ENCODE measurements at regions not wholly inside any gene's neighbourhood (a gene's known extent, or its start where the extent isn't known, plus 50 kb on each side); places are given as distances from the start of the nearest gene placed in this dataset.

- no peaks in the 10 kb centered on the region for H3F3A ChIP-seq (ENCODE audit: low read depth)
- no peaks in the 10 kb centered on the region for H3K4me1 ChIP-seq (ENCODE audit: insufficient read depth, low read length, poor library complexity, severe bottlenecking)
- no peaks in the 10 kb centered on the region for H3K9me2 ChIP-seq (replicated peaks; ENCODE audit: low read depth, low read length)
- H3K9me3 ChIP-seq (ENCODE audit: insufficient read depth, low read depth, low read length), result no peaks in the 10 kb centered on the region
- H3K9ac ChIP-seq (ENCODE audit: low read depth, low read length, poor library complexity, severe bottlenecking), result no peak overlapping the region
- TF ChIP-seq CTCF (conservative IDR thresholded peaks at IDR 0.05; ENCODE audit: low read length) (no peak), EZH2phosphoT487 (IDR thresholded peaks at IDR 0.05; ENCODE audit: borderline replicate concordance) (no peak)
- H3K4me2 ChIP-seq (ENCODE audit: low read depth, low read length, poor library complexity, severe bottlenecking), result no peak overlapping the region
- H4K20me1 ChIP-seq (ENCODE audit: insufficient read depth, low read length, poor library complexity, severe bottlenecking), result no peaks in the 10 kb centered on the region
- H3K79me2 ChIP-seq (ENCODE audit: insufficient read depth, low read length), result no peaks in the 10 kb centered on the region
- H3K36me3 ChIP-seq (ENCODE audit: insufficient read depth, low read length), result no peaks in the 10 kb centered on the region
- no peaks in the 10 kb centered on the region for H3K27me3 ChIP-seq (ENCODE audit: insufficient read depth, low read length, poor library complexity, severe bottlenecking)
- no peak overlapping the region for H2AFZ ChIP-seq (ENCODE audit: low read length)
- no peak overlapping the region for H3K4me3 ChIP-seq (ENCODE audit: low read length, poor library complexity, severe bottlenecking)
Measured at GRCh38 chr20:18995455-18995854, 181.9 kb downstream of the SCP2D1 start.

- Histone ChIP-seq H3K36me3 (ENCODE audit: insufficient read depth, low read length) (no peaks in the 10 kb centered on the region), H3K4me1 (ENCODE audit: insufficient read depth, low read length, poor library complexity, severe bottlenecking) (no peaks in the 10 kb centered on the region), H3K4me3 (ENCODE audit: low read length, poor library complexity, severe bottlenecking) (no peak overlapping the region), H3K9me2 (replicated peaks; ENCODE audit: low read depth, low read length) (no peaks in the 10 kb centered on the region), H3K79me2 (ENCODE audit: insufficient read depth, low read length) (no peaks in the 10 kb centered on the region), H3F3A (ENCODE audit: low read depth) (no peaks in the 10 kb centered on the region), H3K9ac (ENCODE audit: low read depth, low read length, poor library complexity, severe bottlenecking) (no peak overlapping the region), H2AFZ (ENCODE audit: low read length) (no peak overlapping the region), H3K9me3 (ENCODE audit: insufficient read depth, low read depth, low read length) (no peaks in the 10 kb centered on the region), H4K20me1 (ENCODE audit: insufficient read depth, low read length, poor library complexity, severe bottlenecking) (no peaks in the 10 kb centered on the region), H3K27me3 (ENCODE audit: insufficient read depth, low read length, poor library complexity, severe bottlenecking) (no peaks in the 10 kb centered on the region), H3K4me2 (ENCODE audit: low read depth, low read length, poor library complexity, severe bottlenecking) (no peak overlapping the region)
- TF ChIP-seq EZH2phosphoT487 (IDR thresholded peaks at IDR 0.05; ENCODE audit: borderline replicate concordance) (no peak), CTCF (conservative IDR thresholded peaks at IDR 0.05; ENCODE audit: low read length) (no peak)
Measured at GRCh38 chr20:18999086-18999485, 185.5 kb downstream of the SCP2D1 start.

GRCh38 chr20:19000078-19000477 lies 186.5 kb downstream of the SCP2D1 start:
- Histone ChIP-seq H3K9me3 (ENCODE audit: insufficient read depth, low read depth, low read length) (no peaks in the 10 kb centered on the region), H3K4me2 (ENCODE audit: low read depth, low read length, poor library complexity, severe bottlenecking) (no peak overlapping the region)

More at GRCh38 chr20:19000078-19000477, 186.5 kb downstream of the SCP2D1 start:
- no peak for TF ChIP-seq EZH2phosphoT487 (IDR thresholded peaks at IDR 0.05; ENCODE audit: borderline replicate concordance)
- no peak for TF ChIP-seq CTCF (conservative IDR thresholded peaks at IDR 0.05; ENCODE audit: low read length)
- no peaks in the 10 kb centered on the region for H3K4me1 ChIP-seq (ENCODE audit: insufficient read depth, low read length, poor library complexity, severe bottlenecking)
- no peak overlapping the region for H3K9ac ChIP-seq (ENCODE audit: low read depth, low read length, poor library complexity, severe bottlenecking)
- no peaks in the 10 kb centered on the region for H3F3A ChIP-seq (ENCODE audit: low read depth)
- H3K4me3 ChIP-seq (ENCODE audit: low read length, poor library complexity, severe bottlenecking), result no peak overlapping the region
- no peaks in the 10 kb centered on the region for H3K9me2 ChIP-seq (replicated peaks; ENCODE audit: low read depth, low read length)
- H3K36me3 ChIP-seq (ENCODE audit: insufficient read depth, low read length), result no peaks in the 10 kb centered on the region
- H3K79me2 ChIP-seq (ENCODE audit: insufficient read depth, low read length), result no peaks in the 10 kb centered on the region
- H2AFZ ChIP-seq (ENCODE audit: low read length), result no peak overlapping the region
- no peaks in the 10 kb centered on the region for H3K27me3 ChIP-seq (ENCODE audit: insufficient read depth, low read length, poor library complexity, severe bottlenecking)
- H4K20me1 ChIP-seq (ENCODE audit: insufficient read depth, low read length, poor library complexity, severe bottlenecking), result no peaks in the 10 kb centered on the region

Data from Loucy (cell line).